ENCODE measurements at regions not wholly inside any gene's neighbourhood (a gene's known extent, or its start where the extent isn't known, plus 50 kb on each side); places are given as distances from the start of the nearest gene placed in this dataset.

GRCh38 chr13:70829748-70830147, 721.5 kb upstream of the KLHL1 start:
- H3K9ac ChIP-seq (ENCODE audit: extremely low read depth, insufficient read length, low read length) = no peak overlapping the region

More at GRCh38 chr13:70829748-70830147, 721.5 kb upstream of the KLHL1 start:
- Histone ChIP-seq H3K4ac (ENCODE audit: low read depth, low read length) (no peak overlapping the region), H2AK5ac (ENCODE audit: insufficient read length, low read length) (no peak overlapping the region), H3K18ac (ENCODE audit: insufficient read length, low read depth, low read length) (no peak overlapping the region), H2BK20ac (ENCODE audit: low read depth, low read length, poor library complexity, severe bottlenecking) (no peak overlapping the region), H3K56ac (ENCODE audit: insufficient read length, low read depth, low read length) (no peak overlapping the region), H3K79me2 (ENCODE audit: insufficient read depth, low read length) (no peaks in the 10 kb centered on the region), H3K23me2 (ENCODE audit: insufficient read length, low read depth, low read length, poor library complexity, severe bottlenecking) (no peaks in the 10 kb centered on the region), H2BK120ac (ENCODE audit: low read depth, low read length, poor library complexity, severe bottlenecking) (no peak overlapping the region), H4K5ac (ENCODE audit: insufficient read length, low read depth, low read length) (no peak overlapping the region), H3T11ph (ENCODE audit: low read length) (no peak overlapping the region), H2AFZ (ENCODE audit: low read length) (no peak overlapping the region), H4K8ac (replicated peaks; ENCODE audit: insufficient read length, low read depth, low read length) (no peak overlapping the region), H3K79me1 (ENCODE audit: insufficient read depth, low read depth, low read length, poor library complexity, severe bottlenecking) (no peaks in the 10 kb centered on the region), H4K20me1 (ENCODE audit: control insufficient read depth, insufficient read depth, insufficient read length) (no peaks in the 10 kb centered on the region), H2BK15ac (ENCODE audit: low read depth, low read length) (no peak overlapping the region), H3K14ac (ENCODE audit: insufficient read depth, low read length) (no peak overlapping the region), H2BK5ac (ENCODE audit: insufficient read length, low read length) (no peak overlapping the region), H3K27ac (ENCODE audit: insufficient read length, low read depth, low read length) (no peak overlapping the region), H3K9me3 (ENCODE audit: control insufficient read depth, low read depth, low read length) (no peaks in the 10 kb centered on the region), H3K4me2 (ENCODE audit: insufficient read depth, insufficient read length, low read length) (no peak overlapping the region), H2BK12ac (ENCODE audit: insufficient read length, low read depth, low read length) (no peak overlapping the region), H3K27me3 (ENCODE audit: insufficient read depth, low read length) (no peaks in the 10 kb centered on the region), H4K91ac (ENCODE audit: insufficient read length, low read depth, low read length) (no peak overlapping the region), H3K23ac (ENCODE audit: insufficient read length, low read depth, low read length) (no peak overlapping the region), H3K4me1 (ENCODE audit: insufficient read depth, low read length) (no peaks in the 10 kb centered on the region)
- Mint-ChIP-seq H3K9me3 (no peaks in the 10 kb centered on the region), H3K27me3 (ENCODE audit: low read depth) (no peaks in the 10 kb centered on the region; the same call in 1 of the 2 replicates), H3K4me3 (no peak overlapping the region), H3K4me1 (no peaks in the 10 kb centered on the region), H3K27ac (no peak overlapping the region), H3K36me3 (ENCODE audit: insufficient read depth in 1 of 3, low read depth in 3 of 3) (no peaks in the 10 kb centered on the region)
- DNase-seq = no peak
- WGBS (ENCODE audit: extremely low coverage, insufficient read length, low lambda C conversion rate) = no CpG with 5 or more reads among the region's 4 CpGs
- TF ChIP-seq CTCF (conservative IDR thresholded peaks at IDR 0.05) = no peak
